Small intestine (tissue), 7 donors: ENCODE measurements at regions not wholly inside any gene's neighbourhood (a gene's known extent, or its start where the extent isn't known, plus 50 kb on each side); places are given as distances from the start of the nearest gene placed in this dataset.
A peak's percentile ranks its signal among the peaks of the same experiment; 100 is the strongest.

Experiments
- DNase-seq, 2 donors: peaks; one replicate each; pipeline versions ENCODE4 v3.0.0 to v3.0.0-alpha.2; 2013
- FAIRE-seq: peaks from 2 replicates; lab custom pipeline; 2012; peaks lifted over from hg19 to GRCh38; lab: Jason Lieb, UNC
- H3K27ac ChIP-seq, 3 donors: one replicate each; pipeline ENCODE4 v1.5.1; 2013; ENCODE audit warnings: low read length in 2 of 3, mild to moderate bottlenecking in 2 of 3, control low read depth in 1 of 3, inconsistent platforms in 1 of 3, low read depth in 1 of 3, moderate library complexity in 1 of 3
- H3K27me3 ChIP-seq, 3 donors: one replicate each; pipeline ENCODE4 v1.6.1; 2013; ENCODE audit warnings: low read length in 3 of 3, inconsistent platforms in 1 of 3; ENCODE audit not compliant: control insufficient read depth in 3 of 3, insufficient read depth in 3 of 3
- H3K36me3 ChIP-seq, 3 donors: one replicate each; pipeline ENCODE4 v1.6.1; 2013; ENCODE audit warnings: low read length in 3 of 3, inconsistent platforms in 1 of 3, low read depth in 1 of 3, mild to moderate bottlenecking in 1 of 3, moderate library complexity in 1 of 3; ENCODE audit not compliant: control insufficient read depth in 3 of 3, insufficient read depth in 2 of 3
- H3K4me1 ChIP-seq, 3 donors: one replicate each; pipeline ENCODE4 v1.6.1; 2013; ENCODE audit warnings: low read length in 2 of 3, inconsistent platforms in 1 of 3, low read depth in 1 of 3, mild to moderate bottlenecking in 1 of 3, moderate library complexity in 1 of 3; ENCODE audit not compliant: control insufficient read depth in 3 of 3, insufficient read depth in 2 of 3
- H3K4me3 ChIP-seq, 3 donors: one replicate each; pipeline ENCODE4 v1.5.1; 2013; ENCODE audit warnings: low read length in 3 of 3, control low read depth in 1 of 3, inconsistent platforms in 1 of 3, low read depth in 1 of 3, mild to moderate bottlenecking in 1 of 3, moderate library complexity in 1 of 3
- H3K9me3 ChIP-seq, 2 donors: one replicate each; pipeline ENCODE4 v1.6.1; 2013; ENCODE audit warnings: low read depth in 1 of 2, low read length in 1 of 2; ENCODE audit not compliant: control insufficient read depth in 2 of 2, insufficient read depth in 1 of 2
- WGBS, 3 donors: extraction: QIAGEN DNeasy Blood & Tissue Kit; methylation state at CpG; one replicate each; pipeline ENCODE4 v1.1.7; 2013; 5-methylcytosine and 5-hydroxymethylcytosine counted together
- donor health status: healthy with polysubstance abuse.
- donor health status: control.
- donor health status: control.
- donor health status: Bipolar disorder and iron deficiency.
- donor health status: healthy.

- no peak overlapping the region for H3K4me3 ChIP-seq
- no peaks in the 10 kb centered on the region for H3K36me3 ChIP-seq
- no peaks in the 10 kb centered on the region for H3K27me3 ChIP-seq
- no peak for DNase-seq
- 46 to 62% (median 51%) methylated on average over 7 of the region's 7 CpGs for WGBS, 3 donors
- FAIRE-seq, result no peak
- H3K4me1 ChIP-seq, result no peaks in the 10 kb centered on the region
- H3K9me3 ChIP-seq, result peaks cover 0 to 3% of the 10 kb centered on the region in 2 donors
- H3K27ac ChIP-seq, result no peak overlapping the region
Measured at GRCh38 chr10:58102897-58103296, 164.8 kb downstream of the IPMK start.

DNA sequence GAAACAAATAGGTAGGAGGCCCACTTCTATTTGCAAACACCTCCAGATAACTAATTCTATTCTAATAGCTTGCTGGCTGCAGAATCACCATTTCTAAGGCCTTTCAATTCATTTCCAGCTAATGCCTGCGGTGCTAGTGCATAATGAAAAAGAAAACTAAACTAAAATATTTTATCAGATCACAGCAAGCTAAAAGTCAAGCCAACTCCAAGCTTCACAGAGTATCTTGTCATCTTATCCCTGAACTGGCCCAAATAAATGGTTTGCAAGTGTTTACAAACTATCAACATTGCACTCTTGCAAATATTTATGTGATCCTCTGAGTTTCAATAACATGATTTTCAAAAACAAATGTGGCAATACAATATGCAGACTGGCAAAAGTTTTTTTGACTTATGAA is 166.0 kb downstream of the IPMK start:
- WGBS, 3 donors, result 78 to 87% (median 86%) methylated on average over 1 of the region's 1 CpG

GRCh38 chr10:58094985-58095718 is 172.5 kb downstream of the IPMK start:
- no peak overlapping the region for H3K27ac ChIP-seq
- 60 to 77% (median 71%) methylated on average over 8 of the region's 8 CpGs for WGBS, 3 donors
- FAIRE-seq (no peak), DNase-seq (no peak)
- H3K4me3 ChIP-seq, result no peak overlapping the region
- no peaks in the 10 kb centered on the region for H3K36me3 ChIP-seq
- no peaks in the 10 kb centered on the region for H3K9me3 ChIP-seq
- no peaks in the 10 kb centered on the region for H3K27me3 ChIP-seq
- no peaks in the 10 kb centered on the region for H3K4me1 ChIP-seq

More for the DNA sequence above, 166.0 kb downstream of the IPMK start:
- Histone ChIP-seq H3K4me1 (no peaks in the 10 kb centered on the region), H3K4me3 (no peak overlapping the region), H3K36me3 (no peaks in the 10 kb centered on the region), H3K27ac (no peak overlapping the region), H3K27me3 (no peaks in the 10 kb centered on the region), H3K9me3 (peaks cover 0 to 3% of the 10 kb centered on the region in 2 donors)
- no peak for DNase-seq
- peak; percentile 44 for FAIRE-seq

GRCh38 chr10:58091886-58092285 is 175.8 kb downstream of the IPMK start:
- 91 to 96% (median 91%) methylated on average over 3 of the region's 3 CpGs for WGBS, 3 donors
- DNase-seq (no peak), FAIRE-seq (no peak)
- H3K27ac ChIP-seq, result no peak overlapping the region
- no peaks in the 10 kb centered on the region for H3K4me1 ChIP-seq
- no peaks in the 10 kb centered on the region for H3K27me3 ChIP-seq
- H3K36me3 ChIP-seq, result no peaks in the 10 kb centered on the region
- H3K9me3 ChIP-seq, result no peaks in the 10 kb centered on the region
- no peak overlapping the region for H3K4me3 ChIP-seq

DNA sequence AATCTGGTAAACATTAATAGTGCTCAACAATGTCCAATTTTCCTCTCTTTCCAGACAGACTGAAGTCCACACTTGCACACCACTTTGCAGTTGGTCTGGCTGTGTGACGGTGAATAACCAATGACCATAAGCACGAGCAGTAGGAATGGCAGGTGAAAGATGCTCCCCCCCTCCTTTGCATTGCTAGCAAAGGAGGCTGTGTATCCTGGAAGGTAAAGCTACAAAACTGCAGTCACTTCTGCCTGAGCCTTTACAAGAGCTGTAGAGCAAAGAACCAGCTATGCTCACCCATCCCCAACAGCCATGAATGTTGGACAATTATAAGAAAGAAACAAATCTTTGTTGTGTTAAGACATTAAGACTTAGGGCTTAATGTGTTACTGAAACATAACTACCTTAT is 178.0 kb downstream of the IPMK start:
- DNase-seq (no peak), FAIRE-seq (no peak)
- Histone ChIP-seq H3K36me3 (no peaks in the 10 kb centered on the region), H3K27ac (no peak overlapping the region), H3K4me1 (no peaks in the 10 kb centered on the region), H3K4me3 (no peak overlapping the region), H3K27me3 (no peaks in the 10 kb centered on the region), H3K9me3 (no peaks in the 10 kb centered on the region)
- WGBS, 3 donors, result 62 to 85% (median 75%) methylated on average over 2 of the region's 2 CpGs

DNA sequence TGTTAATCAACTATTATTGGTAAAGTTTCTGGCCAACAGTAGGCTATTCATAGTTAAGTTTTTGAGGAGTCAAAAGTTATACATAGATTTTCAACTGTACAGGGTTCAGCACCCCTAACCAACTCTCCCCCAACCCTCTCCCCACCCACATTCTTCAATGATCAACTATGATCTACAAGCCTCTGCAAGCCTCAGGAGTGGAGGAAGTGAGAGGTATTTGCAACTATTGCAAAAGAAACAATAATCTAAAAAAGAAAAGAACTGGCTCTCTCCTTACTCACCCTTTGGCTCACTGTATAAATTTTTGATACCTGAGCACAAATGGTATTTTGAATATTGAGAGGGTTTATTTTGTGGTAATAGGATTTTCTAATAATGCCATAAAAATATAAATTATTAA is 179.8 kb downstream of the IPMK start:
- FAIRE-seq (no peak), DNase-seq (no peak)
- Histone ChIP-seq H3K4me1 (no peaks in the 10 kb centered on the region), H3K4me3 (no peak overlapping the region), H3K36me3 (no peaks in the 10 kb centered on the region), H3K9me3 (no peaks in the 10 kb centered on the region), H3K27ac (no peak overlapping the region), H3K27me3 (no peaks in the 10 kb centered on the region)

GRCh38 chr10:58086763-58087150 is 180.9 kb downstream of the IPMK start:
- Histone ChIP-seq H3K27ac (no peak overlapping the region), H3K4me3 (no peak overlapping the region), H3K9me3 (no peaks in the 10 kb centered on the region), H3K36me3 (no peaks in the 10 kb centered on the region), H3K4me1 (no peaks in the 10 kb centered on the region), H3K27me3 (no peaks in the 10 kb centered on the region)
- FAIRE-seq (no peak), DNase-seq (no peak)
- 85 to 97% (median 97%) methylated on average over 2 of the region's 2 CpGs for WGBS, 3 donors

DNA sequence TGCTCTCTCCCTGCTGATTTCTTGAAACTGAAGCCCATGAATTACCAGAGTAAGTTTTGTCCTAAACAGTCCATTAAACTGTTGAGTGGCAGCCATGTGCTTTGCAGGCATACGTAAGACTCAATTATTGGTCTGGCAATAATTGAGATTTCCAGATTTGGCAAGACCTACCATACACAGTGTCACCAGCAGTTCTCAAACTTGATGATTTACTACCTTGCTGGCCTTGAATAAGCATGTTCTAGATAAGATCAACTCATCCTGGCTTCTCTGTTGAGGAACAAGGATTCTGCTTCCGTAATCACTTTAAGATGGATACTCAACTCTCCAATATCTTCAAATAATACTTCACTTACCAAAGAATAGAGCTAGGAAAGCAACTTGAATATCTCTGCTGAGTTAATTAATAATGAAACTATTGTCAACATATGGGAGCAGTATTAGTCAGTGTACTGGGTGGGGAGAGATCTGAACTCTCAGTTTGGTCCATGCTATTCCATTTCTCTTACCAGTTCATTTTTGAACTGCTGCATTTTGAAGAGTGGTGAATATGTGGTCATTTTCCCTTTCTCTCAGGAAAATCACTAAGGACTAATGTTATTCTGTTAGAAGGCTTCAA is 181.4 kb downstream of the IPMK start:
- Histone ChIP-seq H3K27ac (no peak overlapping the region), H3K36me3 (no peaks in the 10 kb centered on the region), H3K4me3 (no peak overlapping the region), H3K9me3 (no peaks in the 10 kb centered on the region), H3K27me3 (no peaks in the 10 kb centered on the region), H3K4me1 (no peaks in the 10 kb centered on the region)
- WGBS, 3 donors, result 32 to 56% (median 41%) methylated on average over 2 of the region's 2 CpGs
- no peak for FAIRE-seq
- peak in 1 of 2 donors; percentile 29 for DNase-seq
